GM12878 (cell line): ENCODE measurements at regions not wholly inside any gene's neighbourhood (a gene's known extent, or its start where the extent isn't known, plus 50 kb on each side); places are given as distances from the start of the nearest gene placed in this dataset.

ENCODE experiments used
- CBX5 ChIP-seq: sonication (generic); IDR thresholded peaks from 2 replicates; pipeline ENCODE4 v1.6.1; 2016; ENCODE audit warnings: low read depth, moderate library complexity, mild to moderate bottlenecking, inconsistent platforms
- TF ChIP-seq, protein P1 (sequence below): IDR thresholded peaks from 2 replicates; pipeline ENCODE4 v1.6.1; 2012; ENCODE audit warnings: low read depth, low read length, improper control_type of control experiment

GRCh38 chr6:22078288-22078687, 218.5 kb downstream of the PRL start:
- TF ChIP-seq CBX5, result no peak
- TF ChIP-seq, protein P1, sequence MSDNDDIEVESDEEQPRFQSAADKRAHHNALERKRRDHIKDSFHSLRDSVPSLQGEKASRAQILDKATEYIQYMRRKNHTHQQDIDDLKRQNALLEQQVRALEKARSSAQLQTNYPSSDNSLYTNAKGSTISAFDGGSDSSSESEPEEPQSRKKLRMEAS, result no peak
